ENCODE measurements at regions not wholly inside any gene's neighbourhood (a gene's known extent, or its start where the extent isn't known, plus 50 kb on each side); places are given as distances from the start of the nearest gene placed in this dataset.

- no TSS peak for BruUV-seq (replicated peaks)
- ChIA-PET RAD21 (ENCODE audit: low non-redundant PET in 1 of 2, low total read pairs in 2 of 2, uncharacterized antibody in 2 of 2, unreplicated experiment in 2 of 2) (no interaction called here), CTCF (no interaction called here), POLR2A (interaction anchor here (0.6 kb wide), 1 partner anchor 12 kb away, joined by 3 read pairs; no protein-coding TSS in a partner anchor)
- H4K20me1 ChIP-seq (ENCODE audit: insufficient read depth): no peaks in the 10 kb centered on the region
- H3K27ac ChIP-seq (ENCODE audit: low read depth, low read length): no peak overlapping the region
- TF ChIP-seq EZH2 (IDR thresholded peaks at IDR 0.05) (no peak), EGR1 (IDR thresholded peaks at IDR 0.05; ENCODE audit: low read depth) (no peak), EZH2phosphoT487 (IDR thresholded peaks at IDR 0.05; ENCODE audit: borderline replicate concordance) (no peak), REST (IDR thresholded peaks at IDR 0.05; ENCODE audit: low read depth) (no peak), CBX3 (IDR thresholded peaks at IDR 0.05; ENCODE audit: low read depth) (no peak), RAD21 (IDR thresholded peaks at IDR 0.05; ENCODE audit: low read depth) (no peak), SRF (IDR thresholded peaks at IDR 0.05; ENCODE audit: low read depth) (no peak), TCF7L2 (IDR thresholded peaks at IDR 0.05; ENCODE audit: borderline replicate concordance, extremely low read depth, insufficient read depth, insufficient read length) (no peak), JUND (IDR thresholded peaks at IDR 0.05) (no peak), ATF3 (IDR thresholded peaks at IDR 0.05) (no peak), POLR2AphosphoS5 (IDR thresholded peaks at IDR 0.05; ENCODE audit: low read depth, low read length) (no peak), MAX (IDR thresholded peaks at IDR 0.05) (no peak), CTCF (IDR thresholded peaks at IDR 0.05 in 2 of 3, conservative IDR thresholded peaks at IDR 0.05 in 1 of 3; ENCODE audit: borderline replicate concordance in 1 of 3, insufficient read depth in 1 of 3, low read depth in 2 of 3, low read length in 2 of 3) (no peak)
- no peak for ATAC-seq
- H2AFZ ChIP-seq (ENCODE audit: low read depth, low read length, poor library complexity, severe bottlenecking): no peak overlapping the region
- no peaks in the 10 kb centered on the region for H3K9me2 ChIP-seq (ENCODE audit: insufficient read depth)
- no peak overlapping the region for H3K4me3 ChIP-seq (replicated peaks in 1 of 2; ENCODE audit: low read depth in 1 of 2, low read length in 2 of 2)
- no peaks in the 10 kb centered on the region for H3K9me3 ChIP-seq (ENCODE audit: control insufficient read depth in 1 of 2, insufficient read depth in 1 of 2, low read depth in 1 of 2, low read length in 2 of 2)
- no peaks in the 10 kb centered on the region for H3K27me3 ChIP-seq (ENCODE audit: insufficient read depth, low read length)
- H3K4me1 ChIP-seq (ENCODE audit: control insufficient read depth in 1 of 2, insufficient read depth in 2 of 2, low read length in 2 of 2): peaks cover 11 to 17% of the 10 kb centered on the region in 2 experiments; a peak in 3 of 4 replicates
- no peak overlapping the region for H3K9ac ChIP-seq (ENCODE audit: low read length)
- no peaks in the 10 kb centered on the region for H3K79me2 ChIP-seq (ENCODE audit: insufficient read depth, low read length)
- intact Hi-C loops (cut with micrococcal nuclease): no loop called here
- no peak for DNase-seq (ENCODE audit: low read depth, low spot score)
- no peak overlapping the region for H3K4me2 ChIP-seq (ENCODE audit: low read length)
- no peaks in the 10 kb centered on the region for H3K36me3 ChIP-seq (ENCODE audit: control insufficient read depth in 1 of 2, insufficient read depth in 2 of 2, low read length in 2 of 2)
Measured at GRCh38 chr15:70286113-70286806, 188.5 kb upstream of the TLE3 start.
